Erythroblast (primary cell): ENCODE measurements at regions not wholly inside any gene's neighbourhood (a gene's known extent, or its start where the extent isn't known, plus 50 kb on each side); places are given as distances from the start of the nearest gene placed in this dataset.

Experiments
- GATA1 ChIP-seq: IDR thresholded peaks from 2 replicates; pipeline ENCODE4 v1.6.1; 2011; ENCODE audit warnings: low read depth, mild to moderate bottlenecking, control low read depth, low read length, moderate library complexity
- POLR2A ChIP-seq: IDR thresholded peaks from 2 replicates; pipeline ENCODE4 v1.6.1; 2011; ENCODE audit warnings: mild to moderate bottlenecking, low read length

GRCh38 chr3:82224661-82225060, 463.2 kb upstream of the GBE1 start:
- TF ChIP-seq POLR2A (no peak), GATA1 (no peak)
